ENCODE measurements at regions not wholly inside any gene's neighbourhood (a gene's known extent, or its start where the extent isn't known, plus 50 kb on each side); places are given as distances from the start of the nearest gene placed in this dataset.
"Not testable (repeated sequence)": the region's sequence is repeated elsewhere in the genome, so short reads cannot be mapped to it uniquely, and the experiment has no call there.

- Histone ChIP-seq H3K9me3 (ENCODE audit: insufficient read depth, low read depth, low read length) (no peaks in the 10 kb centered on the region), H3K4me3 (ENCODE audit: low read length) (no peak overlapping the region), H3K4me1 (ENCODE audit: insufficient read depth, low read length) (peaks cover 21% of the 10 kb centered on the region; the same call in 1 of the 2 replicates), H3K27ac (ENCODE audit: low read length) (no peak overlapping the region), H3K36me3 (ENCODE audit: insufficient read depth, low read depth, low read length) (no peaks in the 10 kb centered on the region), H3K27me3 (ENCODE audit: insufficient read depth, low read length) (no peaks in the 10 kb centered on the region), H3K9ac (ENCODE audit: low read depth, low read length) (no peak overlapping the region)
Measured at GRCh38 chr10:3960496-3960895, 175.5 kb upstream of the KLF6 start.

- H3K9ac ChIP-seq (ENCODE audit: low read depth, low read length), result no peak overlapping the region
- no peaks in the 10 kb centered on the region for H3K27me3 ChIP-seq (ENCODE audit: insufficient read depth, low read length)
- H3K4me3 ChIP-seq (ENCODE audit: low read length), result no peak overlapping the region
- H3K9me3 ChIP-seq (ENCODE audit: insufficient read depth, low read depth, low read length), result no peaks in the 10 kb centered on the region
- no peaks in the 10 kb centered on the region for H3K36me3 ChIP-seq (ENCODE audit: insufficient read depth, low read depth, low read length)
- peaks cover 25% of the 10 kb centered on the region; the same call in 1 of the 2 replicates for H3K4me1 ChIP-seq (ENCODE audit: insufficient read depth, low read length)
- H3K27ac ChIP-seq (ENCODE audit: low read length), result no peak overlapping the region
Measured at GRCh38 chr10:3959370-3960325, 174.6 kb upstream of the KLF6 start.

- peaks cover 25% of the 10 kb centered on the region; the same call in 1 of the 2 replicates for H3K4me1 ChIP-seq (ENCODE audit: insufficient read depth, low read length)
Measured at GRCh38 chr10:3958472-3958996, 173.5 kb upstream of the KLF6 start.

GRCh38 chr10:3955955-3956617, 171.1 kb upstream of the KLF6 start:
- Histone ChIP-seq H3K27ac (ENCODE audit: low read length) (no peak overlapping the region), H3K9me3 (ENCODE audit: insufficient read depth, low read depth, low read length) (no peaks in the 10 kb centered on the region), H3K36me3 (ENCODE audit: insufficient read depth, low read depth, low read length) (no peaks in the 10 kb centered on the region), H3K9ac (ENCODE audit: low read depth, low read length) (peak overlapping the region; percentile 10; the same call in 1 of the 2 replicates), H3K4me1 (ENCODE audit: insufficient read depth, low read length) (peaks cover 23% of the 10 kb centered on the region; the same call in 1 of the 2 replicates), H3K4me3 (ENCODE audit: low read length) (no peak overlapping the region; the same call in 1 of the 2 replicates), H3K27me3 (ENCODE audit: insufficient read depth, low read length) (no peaks in the 10 kb centered on the region)

More at GRCh38 chr10:3958472-3958996, 173.5 kb upstream of the KLF6 start:
- Histone ChIP-seq H3K9ac (ENCODE audit: low read depth, low read length) (no peak overlapping the region), H3K4me3 (ENCODE audit: low read length) (no peak overlapping the region), H3K27me3 (ENCODE audit: insufficient read depth, low read length) (no peaks in the 10 kb centered on the region), H3K36me3 (ENCODE audit: insufficient read depth, low read depth, low read length) (no peaks in the 10 kb centered on the region), H3K9me3 (ENCODE audit: insufficient read depth, low read depth, low read length) (no peaks in the 10 kb centered on the region), H3K27ac (ENCODE audit: low read length) (no peak overlapping the region)

GRCh38 chr10:3955493-3955892, 170.5 kb upstream of the KLF6 start:
- Histone ChIP-seq H3K27me3 (ENCODE audit: insufficient read depth, low read length) (no peaks in the 10 kb centered on the region), H3K9ac (ENCODE audit: low read depth, low read length) (peak overlapping the region; percentile 10; the same call in 1 of the 2 replicates), H3K36me3 (ENCODE audit: insufficient read depth, low read depth, low read length) (no peaks in the 10 kb centered on the region), H3K27ac (ENCODE audit: low read length) (no peak overlapping the region), H3K4me3 (ENCODE audit: low read length) (no peak overlapping the region; the same call in 1 of the 2 replicates), H3K9me3 (ENCODE audit: insufficient read depth, low read depth, low read length) (no peaks in the 10 kb centered on the region), H3K4me1 (ENCODE audit: insufficient read depth, low read length) (peaks cover 17% of the 10 kb centered on the region; the same call in 1 of the 2 replicates)

GRCh38 chr10:3954615-3955014, 169.6 kb upstream of the KLF6 start:
- no peaks in the 10 kb centered on the region for H3K27me3 ChIP-seq (ENCODE audit: insufficient read depth, low read length)
- peaks cover 11% of the 10 kb centered on the region; the same call in 1 of the 2 replicates for H3K4me1 ChIP-seq (ENCODE audit: insufficient read depth, low read length)
- H3K9ac ChIP-seq (ENCODE audit: low read depth, low read length), result no peak overlapping the region
- H3K36me3 ChIP-seq (ENCODE audit: insufficient read depth, low read depth, low read length), result no peaks in the 10 kb centered on the region
- no peaks in the 10 kb centered on the region for H3K9me3 ChIP-seq (ENCODE audit: insufficient read depth, low read depth, low read length)
- H3K27ac ChIP-seq (ENCODE audit: low read length), result no peak overlapping the region
- H3K4me3 ChIP-seq (ENCODE audit: low read length), result no peak overlapping the region

- not testable (repeated sequence) for H3K9ac ChIP-seq (ENCODE audit: low read depth, low read length); H3K9me3 ChIP-seq (ENCODE audit: insufficient read depth, low read depth, low read length); H3K36me3 ChIP-seq (ENCODE audit: insufficient read depth, low read depth, low read length); H3K27me3 ChIP-seq (ENCODE audit: insufficient read depth, low read length); H3K4me1 ChIP-seq (ENCODE audit: insufficient read depth, low read length); H3K27ac ChIP-seq (ENCODE audit: low read length); H3K4me3 ChIP-seq (ENCODE audit: low read length)
Measured at GRCh38 chr10:3954007-3954406, 169.0 kb upstream of the KLF6 start.

GRCh38 chr10:3951993-3952392, 167.0 kb upstream of the KLF6 start:
- no peak overlapping the region for H3K27ac ChIP-seq (ENCODE audit: low read length)
- no peaks in the 10 kb centered on the region for H3K36me3 ChIP-seq (ENCODE audit: insufficient read depth, low read depth, low read length)
- no peaks in the 10 kb centered on the region for H3K9me3 ChIP-seq (ENCODE audit: insufficient read depth, low read depth, low read length)
- no peak overlapping the region for H3K9ac ChIP-seq (ENCODE audit: low read depth, low read length)
- H3K27me3 ChIP-seq (ENCODE audit: insufficient read depth, low read length), result no peaks in the 10 kb centered on the region
- peaks cover 10% of the 10 kb centered on the region; the same call in 1 of the 2 replicates for H3K4me1 ChIP-seq (ENCODE audit: insufficient read depth, low read length)
- H3K4me3 ChIP-seq (ENCODE audit: low read length), result no peak overlapping the region

GRCh38 chr10:3950676-3951275, 165.8 kb upstream of the KLF6 start:
- H3K27me3 ChIP-seq (ENCODE audit: insufficient read depth, low read length), result no peaks in the 10 kb centered on the region
- H3K27ac ChIP-seq (ENCODE audit: low read length), result no peak overlapping the region
- no peaks in the 10 kb centered on the region for H3K9me3 ChIP-seq (ENCODE audit: insufficient read depth, low read depth, low read length)
- H3K36me3 ChIP-seq (ENCODE audit: insufficient read depth, low read depth, low read length), result no peaks in the 10 kb centered on the region
- H3K9ac ChIP-seq (ENCODE audit: low read depth, low read length), result no peak overlapping the region
- peaks cover 7% of the 10 kb centered on the region; the same call in 1 of the 2 replicates for H3K4me1 ChIP-seq (ENCODE audit: insufficient read depth, low read length)
- H3K4me3 ChIP-seq (ENCODE audit: low read length), result no peak overlapping the region

- H3K36me3 ChIP-seq (ENCODE audit: insufficient read depth, low read depth, low read length), result no peaks in the 10 kb centered on the region
- H3K9ac ChIP-seq (ENCODE audit: low read depth, low read length), result no peak overlapping the region
- peaks cover 2% of the 10 kb centered on the region; the same call in 1 of the 2 replicates for H3K4me1 ChIP-seq (ENCODE audit: insufficient read depth, low read length)
- H3K4me3 ChIP-seq (ENCODE audit: low read length), result no peak overlapping the region
- H3K9me3 ChIP-seq (ENCODE audit: insufficient read depth, low read depth, low read length), result no peaks in the 10 kb centered on the region
- H3K27me3 ChIP-seq (ENCODE audit: insufficient read depth, low read length), result no peaks in the 10 kb centered on the region
- H3K27ac ChIP-seq (ENCODE audit: low read length), result no peak overlapping the region
Measured at GRCh38 chr10:3949711-3950110, 164.7 kb upstream of the KLF6 start.

GRCh38 chr10:3948843-3949242, 163.8 kb upstream of the KLF6 start:
- no peak overlapping the region for H3K9ac ChIP-seq (ENCODE audit: low read depth, low read length)
- H3K27ac ChIP-seq (ENCODE audit: low read length), result no peak overlapping the region
- no peaks in the 10 kb centered on the region for H3K27me3 ChIP-seq (ENCODE audit: insufficient read depth, low read length)
- H3K4me1 ChIP-seq (ENCODE audit: insufficient read depth, low read length), result 0 out of 2 replicates have a peak, but pooled peaks cover 2% of the 10 kb centered on the region
- no peaks in the 10 kb centered on the region for H3K9me3 ChIP-seq (ENCODE audit: insufficient read depth, low read depth, low read length)
- H3K36me3 ChIP-seq (ENCODE audit: insufficient read depth, low read depth, low read length), result no peaks in the 10 kb centered on the region
- no peak overlapping the region for H3K4me3 ChIP-seq (ENCODE audit: low read length)
